HepG2 (cell line): ENCODE measurements at regions not wholly inside any gene's neighbourhood (a gene's known extent, or its start where the extent isn't known, plus 50 kb on each side); places are given as distances from the start of the nearest gene placed in this dataset.

Experiments used
- ATAC-seq: fragments of 200-7000 bp; cut with Tn5 transposase; 3 replicates; pipeline ENCODE4 v1.9.1; 2020; ENCODE audit warnings: mild to moderate bottlenecking, moderate library complexity
- BruUV-seq: library from RNA; stranded (reverse); fragments of 400-500 nt; replicated peaks from 2 replicates; lab custom pipeline; 2021; lab: Mats Ljungman, UMichigan
- CTCF ChIA-PET: fragments of 300-600 bp; formaldehyde crosslinking; extraction: SDS; loops from one replicate; lab custom pipeline; 2021; ENCODE audit warnings: low total read pairs, inconsistent platforms, low intra/inter-chr PET ratio; lab: Yijun Ruan, JAX
- POLR2A ChIA-PET: fragments of 350-600 bp; sonication (Branson Sonifier 250); formaldehyde crosslinking; loops from one replicate; lab custom pipeline; 2020; ENCODE audit warnings: antibody characterized with exemption, inconsistent platforms; lab: Yijun Ruan, JAX
- DNase-seq: peaks from one replicate; pipeline ENCODE4 v3.0.0-alpha.2; 2015; ENCODE audit warnings: low spot score
- FAIRE-seq: peaks from 3 replicates; lab custom pipeline; 2011; peaks lifted over from hg19 to GRCh38; lab: Jason Lieb, UNC
- H2AFZ ChIP-seq: one replicate; pipeline ENCODE4 v1.6.1; 2011; ENCODE audit warnings: low read length, inconsistent platforms
- H3K27ac ChIP-seq: fragments of 300-600 bp; 3 replicates; pipeline ENCODE4 v1.8.0; 2011; ENCODE audit warnings: mixed run types, mild to moderate bottlenecking, mixed read lengths, low read length, inconsistent platforms; ENCODE audit not compliant: insufficient read depth; ENCODE audit errors: extremely low read length
- H3K27me3 ChIP-seq, 2 experiments: fragments of 200-600 bp in 1 of 2; 2 replicates in 1 of 2; 3 replicates in 1 of 2; pipeline versions ENCODE4 v1.6.0 to v1.8.0; 2011; ENCODE audit warnings: low read length in 2 of 2, mild to moderate bottlenecking in 2 of 2, moderate library complexity in 2 of 2, inconsistent platforms in 1 of 2; ENCODE audit not compliant: insufficient read depth in 2 of 2, control insufficient read depth in 1 of 2
- H3K36me3 ChIP-seq, 2 experiments: fragments of 200-600 bp in 1 of 2; replicated peaks in 1 of 2; 2 replicates in 1 of 2; 3 replicates in 1 of 2; pipeline versions ENCODE4 v1.5.1 to v1.8.0; 2011; ENCODE audit warnings: low read length in 2 of 2, inconsistent platforms in 1 of 2; ENCODE audit not compliant: insufficient read depth in 2 of 2, control insufficient read depth in 1 of 2
- H3K4me1 ChIP-seq: 2 replicates; pipeline ENCODE4 v1.5.1; 2012; ENCODE audit warnings: low read length, inconsistent platforms; ENCODE audit not compliant: insufficient read depth
- H3K4me2 ChIP-seq: 2 replicates; pipeline ENCODE4 v1.6.0; 2011; ENCODE audit warnings: low read depth, low read length, inconsistent platforms
- H3K4me3 ChIP-seq, 3 experiments: fragments of 200-600 bp in 1 of 3; sonication (generic), shearing (Covaris generic) in 1 of 3; replicated peaks in 1 of 3; 2 replicates each; pipeline ENCODE4 v1.5.1; 2011 to 2016; ENCODE audit warnings: low read length in 3 of 3, inconsistent platforms in 2 of 3, low read depth in 2 of 3, mild to moderate bottlenecking in 2 of 3, control low read depth in 1 of 3, mixed read lengths in 1 of 3; ENCODE audit not compliant: insufficient read depth in 1 of 3
- H3K79me2 ChIP-seq: one replicate; pipeline ENCODE4 v1.6.1; 2011; ENCODE audit warnings: low read length, inconsistent platforms; ENCODE audit not compliant: insufficient read depth
- H3K9ac ChIP-seq: 2 replicates; pipeline ENCODE4 v1.6.0; 2011; ENCODE audit warnings: mild to moderate bottlenecking, low read depth, low read length, inconsistent platforms; ENCODE audit not compliant: insufficient read depth
- H3K9me3 ChIP-seq: 2 replicates; pipeline ENCODE4 v1.5.1; 2012; ENCODE audit warnings: mild to moderate bottlenecking, low read length
- H4K20me1 ChIP-seq: 2 replicates; pipeline ENCODE4 v1.6.0; 2011; ENCODE audit warnings: inconsistent platforms, mild to moderate bottlenecking, low read length, moderate library complexity; ENCODE audit not compliant: insufficient read depth
- FOXM1 ChIP-seq: sonication (generic); formaldehyde crosslinking; IDR thresholded peaks from 2 replicates; pipeline ENCODE4 v1.5.0; 2020; ENCODE audit warnings: missing genetic modification reagents
- GATAD2A ChIP-seq: IDR thresholded peaks from 2 replicates; pipeline ENCODE4 v1.6.1; 2016
- HNRNPL ChIP-seq: fragments of 200-400 bp; formaldehyde crosslinking; IDR thresholded peaks from 2 replicates; pipeline ENCODE4 v1.6.1; 2017; ENCODE audit warnings: mild to moderate bottlenecking, low read depth, low read length
- HNRNPLL ChIP-seq: fragments of 200-400 bp; formaldehyde crosslinking; IDR thresholded peaks from 2 replicates; pipeline ENCODE4 v1.6.1; 2017; ENCODE audit warnings: mild to moderate bottlenecking, low read depth, low read length; ENCODE audit not compliant: poor library complexity, severe bottlenecking
- ISL2 ChIP-seq: sonication (generic); formaldehyde crosslinking; IDR thresholded peaks from 2 replicates; pipeline ENCODE4 v1.5.0; 2020; ENCODE audit warnings: missing genetic modification reagents
- ISX ChIP-seq: sonication (generic); formaldehyde crosslinking; conservative IDR thresholded peaks from 2 replicates; pipeline ENCODE4 v1.5.0; 2020; ENCODE audit warnings: missing genetic modification reagents
- NR2C2 ChIP-seq: sonication (generic); formaldehyde crosslinking; IDR thresholded peaks from 2 replicates; pipeline ENCODE4 v1.4.0; 2020; ENCODE audit warnings: missing genetic modification reagents, mild to moderate bottlenecking, moderate library complexity, borderline replicate concordance
- SMARCC2 ChIP-seq: fragments of 450-650 bp; IDR thresholded peaks from 2 replicates; pipeline ENCODE4 v1.6.1; 2017; ENCODE audit warnings: antibody characterized with exemption, mild to moderate bottlenecking
- TMF1 ChIP-seq: sonication (generic); formaldehyde crosslinking; IDR thresholded peaks from 2 replicates; pipeline ENCODE4 v1.8.1; 2022; ENCODE audit warnings: low read depth, missing genetic modification reagents
- U2AF1 ChIP-seq: fragments of 200-400 bp; formaldehyde crosslinking; optimal IDR thresholded peaks from 2 replicates; pipeline ENCODE3; 2017; ENCODE audit warnings: mild to moderate bottlenecking, low read depth, low read length
- ZBTB20 ChIP-seq: sonication (generic); formaldehyde crosslinking; IDR thresholded peaks from 2 replicates; pipeline ENCODE4 v1.8.1; 2023; ENCODE audit warnings: missing genetic modification reagents, low read depth, mild to moderate bottlenecking, borderline replicate concordance
- ZNF224 ChIP-seq: sonication (generic); formaldehyde crosslinking; IDR thresholded peaks from 2 replicates; pipeline ENCODE4 v1.5.0; 2020; ENCODE audit warnings: mild to moderate bottlenecking, missing genetic modification reagents
- ZNF230 ChIP-seq: sonication (generic); formaldehyde crosslinking; IDR thresholded peaks from 2 replicates; pipeline ENCODE4 v1.4.0; 2020; ENCODE audit warnings: mild to moderate bottlenecking, missing genetic modification reagents
- ZNF432 ChIP-seq: sonication (generic); formaldehyde crosslinking; IDR thresholded peaks from 2 replicates; pipeline ENCODE4 v1.5.0; 2020; ENCODE audit warnings: missing genetic modification reagents, mild to moderate bottlenecking, borderline replicate concordance
- ZNF788 ChIP-seq: sonication (generic); formaldehyde crosslinking; IDR thresholded peaks from 2 replicates; pipeline ENCODE4 v1.5.0; 2020; ENCODE audit warnings: mild to moderate bottlenecking, missing genetic modification reagents, borderline replicate concordance
- ZZZ3 ChIP-seq: sonication (generic); formaldehyde crosslinking; IDR thresholded peaks from 2 replicates; pipeline ENCODE4 v1.4.0; 2020; ENCODE audit warnings: missing genetic modification reagents, mild to moderate bottlenecking, borderline replicate concordance
- WGBS: methylation state at CpG from one replicate; pipeline ENCODE4 v1.1.6; 2017; ENCODE audit warnings: low lambda C conversion rate; 5-methylcytosine and 5-hydroxymethylcytosine counted together
- in situ Hi-C: cut with HindIII; loops from 2 replicates; pipeline ENCODE4 v1.10.0; 2017; ENCODE audit warnings: low pct_unique_long_range_greater_than_20kb; ENCODE audit not compliant: extremely low pct_ligation_motif_present
- intact Hi-C: fragments of 100-400 bp; cut with micrococcal nuclease; formaldehyde crosslinking; loops from one replicate; pipeline ENCODE4 v1.10.0; 2022; ENCODE audit not compliant: unreplicated experiment
- TF ChIP-seq, protein P1 (sequence below): sonication (generic); formaldehyde crosslinking; IDR thresholded peaks from 2 replicates; pipeline ENCODE4 v1.4.0; 2020; ENCODE audit warnings: mild to moderate bottlenecking, missing genetic modification reagents
- TF ChIP-seq, protein P2 (sequence below): IDR thresholded peaks from 2 replicates; pipeline ENCODE4 v1.6.1; 2016; ENCODE audit warnings: missing compliant biosample characterization, missing genetic modification reagents, borderline replicate concordance
- TF ChIP-seq, protein P3 (sequence below): sonication (generic); formaldehyde crosslinking; IDR thresholded peaks from 2 replicates; pipeline ENCODE4 v1.4.0; 2020; ENCODE audit warnings: missing genetic modification reagents, borderline replicate concordance

DNA sequence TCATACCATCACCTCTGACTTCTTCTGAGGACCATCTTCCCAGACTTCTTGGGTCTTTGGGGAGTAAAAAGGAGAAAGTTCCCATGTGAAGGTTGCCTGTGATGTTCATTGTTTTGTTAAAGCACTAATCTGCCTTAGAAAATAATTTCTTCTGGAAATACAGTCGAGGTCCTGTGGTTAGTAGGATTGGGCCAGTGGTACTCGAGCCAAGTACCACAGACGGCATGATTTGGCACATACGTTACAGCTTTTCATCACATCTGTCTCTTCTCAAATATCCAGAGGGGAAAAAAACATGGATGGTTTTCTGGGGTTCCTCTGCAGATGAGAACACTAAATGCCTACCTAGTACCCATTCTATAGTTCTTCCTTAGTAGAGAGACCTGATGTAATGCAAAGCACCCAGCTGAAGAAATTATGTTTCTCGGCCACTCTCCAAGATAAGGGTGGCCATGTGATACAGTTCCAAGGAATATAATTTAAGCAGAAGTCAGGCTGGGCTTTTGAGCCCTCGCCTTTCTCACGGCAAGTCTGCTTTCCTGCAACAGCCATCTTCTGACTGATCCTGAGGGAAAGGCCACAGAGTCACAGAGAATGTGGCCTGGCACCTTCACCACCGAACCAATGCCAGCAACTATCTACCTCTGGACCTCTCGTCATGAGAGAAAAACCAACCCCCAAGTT is 161.0 kb downstream of the RNF152 start:
- no peaks in the 10 kb centered on the region for H3K79me2 ChIP-seq
- no peak for TF ChIP-seq ZNF230 (CRISPR knock-in tag)
- TF ChIP-seq ZBTB20 (CRISPR knock-in tag): no peak
- TF ChIP-seq ZNF788 (CRISPR knock-in tag): no peak
- no peak for TF ChIP-seq HNRNPL
- TF ChIP-seq ISX: no peak
- TF ChIP-seq ISL2: no peak
- TF ChIP-seq GATAD2A (CRISPR knock-in tag): no peak
- no peak for TF ChIP-seq ZZZ3 (CRISPR knock-in tag)
- TF ChIP-seq, protein P1, sequence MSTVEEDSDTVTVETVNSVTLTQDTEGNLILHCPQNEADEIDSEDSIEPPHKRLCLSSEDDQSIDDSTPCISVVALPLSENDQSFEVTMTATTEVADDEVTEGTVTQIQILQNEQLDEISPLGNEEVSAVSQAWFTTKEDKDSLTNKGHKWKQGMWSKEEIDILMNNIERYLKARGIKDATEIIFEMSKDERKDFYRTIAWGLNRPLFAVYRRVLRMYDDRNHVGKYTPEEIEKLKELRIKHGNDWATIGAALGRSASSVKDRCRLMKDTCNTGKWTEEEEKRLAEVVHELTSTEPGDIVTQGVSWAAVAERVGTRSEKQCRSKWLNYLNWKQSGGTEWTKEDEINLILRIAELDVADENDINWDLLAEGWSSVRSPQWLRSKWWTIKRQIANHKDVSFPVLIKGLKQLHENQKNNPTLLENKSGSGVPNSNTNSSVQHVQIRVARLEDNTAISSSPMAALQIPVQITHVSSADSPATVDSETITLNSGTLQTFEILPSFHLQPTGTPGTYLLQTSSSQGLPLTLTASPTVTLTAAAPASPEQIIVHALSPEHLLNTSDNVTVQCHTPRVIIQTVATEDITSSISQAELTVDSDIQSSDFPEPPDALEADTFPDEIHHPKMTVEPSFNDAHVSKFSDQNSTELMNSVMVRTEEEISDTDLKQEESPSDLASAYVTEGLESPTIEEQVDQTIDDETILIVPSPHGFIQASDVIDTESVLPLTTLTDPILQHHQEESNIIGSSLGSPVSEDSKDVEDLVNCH (CRISPR knock-in tag): no peak
- TF ChIP-seq, protein P2, sequence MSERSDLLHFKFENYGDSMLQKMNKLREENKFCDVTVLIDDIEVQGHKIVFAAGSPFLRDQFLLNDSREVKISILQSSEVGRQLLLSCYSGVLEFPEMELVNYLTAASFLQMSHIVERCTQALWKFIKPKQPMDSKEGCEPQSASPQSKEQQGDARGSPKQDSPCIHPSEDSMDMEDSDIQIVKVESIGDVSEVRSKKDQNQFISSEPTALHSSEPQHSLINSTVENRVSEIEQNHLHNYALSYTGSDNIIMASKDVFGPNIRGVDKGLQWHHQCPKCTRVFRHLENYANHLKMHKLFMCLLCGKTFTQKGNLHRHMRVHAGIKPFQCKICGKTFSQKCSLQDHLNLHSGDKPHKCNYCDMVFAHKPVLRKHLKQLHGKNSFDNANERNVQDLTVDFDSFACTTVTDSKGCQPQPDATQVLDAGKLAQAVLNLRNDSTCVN (CRISPR knock-in tag): no peak
- TF ChIP-seq U2AF1: no peak
- no peak for TF ChIP-seq ZNF432 (CRISPR knock-in tag)
- no peak for TF ChIP-seq SMARCC2
- no peak for TF ChIP-seq HNRNPLL
- TF ChIP-seq FOXM1 (CRISPR knock-in tag): no peak
- TF ChIP-seq, protein P3, sequence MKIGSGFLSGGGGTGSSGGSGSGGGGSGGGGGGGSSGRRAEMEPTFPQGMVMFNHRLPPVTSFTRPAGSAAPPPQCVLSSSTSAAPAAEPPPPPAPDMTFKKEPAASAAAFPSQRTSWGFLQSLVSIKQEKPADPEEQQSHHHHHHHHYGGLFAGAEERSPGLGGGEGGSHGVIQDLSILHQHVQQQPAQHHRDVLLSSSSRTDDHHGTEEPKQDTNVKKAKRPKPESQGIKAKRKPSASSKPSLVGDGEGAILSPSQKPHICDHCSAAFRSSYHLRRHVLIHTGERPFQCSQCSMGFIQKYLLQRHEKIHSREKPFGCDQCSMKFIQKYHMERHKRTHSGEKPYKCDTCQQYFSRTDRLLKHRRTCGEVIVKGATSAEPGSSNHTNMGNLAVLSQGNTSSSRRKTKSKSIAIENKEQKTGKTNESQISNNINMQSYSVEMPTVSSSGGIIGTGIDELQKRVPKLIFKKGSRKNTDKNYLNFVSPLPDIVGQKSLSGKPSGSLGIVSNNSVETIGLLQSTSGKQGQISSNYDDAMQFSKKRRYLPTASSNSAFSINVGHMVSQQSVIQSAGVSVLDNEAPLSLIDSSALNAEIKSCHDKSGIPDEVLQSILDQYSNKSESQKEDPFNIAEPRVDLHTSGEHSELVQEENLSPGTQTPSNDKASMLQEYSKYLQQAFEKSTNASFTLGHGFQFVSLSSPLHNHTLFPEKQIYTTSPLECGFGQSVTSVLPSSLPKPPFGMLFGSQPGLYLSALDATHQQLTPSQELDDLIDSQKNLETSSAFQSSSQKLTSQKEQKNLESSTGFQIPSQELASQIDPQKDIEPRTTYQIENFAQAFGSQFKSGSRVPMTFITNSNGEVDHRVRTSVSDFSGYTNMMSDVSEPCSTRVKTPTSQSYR (CRISPR knock-in tag): no peak
- TF ChIP-seq ZNF224 (CRISPR knock-in tag): no peak
- TF ChIP-seq TMF1 (CRISPR knock-in tag): no peak
- no peak for TF ChIP-seq NR2C2 (CRISPR knock-in tag)
- TF ChIP-seq, all 625 proteins: peak for 0
- peaks cover 12% of the 10 kb centered on the region for H3K4me1 ChIP-seq
- intact Hi-C loops (no loop called here), in situ Hi-C loops (no loop called here)
- no peaks in the 10 kb centered on the region for H4K20me1 ChIP-seq
- ChIA-PET CTCF (no interaction called here), POLR2A (no interaction called here)
- no peak overlapping the region for H3K27ac ChIP-seq
- no peaks in the 10 kb centered on the region for H3K36me3 ChIP-seq
- WGBS: 47% methylated on average over 9 of the region's 9 CpGs
- FAIRE-seq: no peak
- no peak overlapping the region for H3K4me3 ChIP-seq
- ATAC-seq: no peak
- no peak for DNase-seq
- H2AFZ ChIP-seq: no peak overlapping the region
- H3K4me2 ChIP-seq: no peak overlapping the region
- H3K27me3 ChIP-seq: no peaks in the 10 kb centered on the region
- BruUV-seq: no TSS peak
- no peaks in the 10 kb centered on the region for H3K9me3 ChIP-seq
- no peak overlapping the region for H3K9ac ChIP-seq
